H9 (cell line): ENCODE measurements at regions not wholly inside any gene's neighbourhood (a gene's known extent, or its start where the extent isn't known, plus 50 kb on each side); places are given as distances from the start of the nearest gene placed in this dataset.
A peak's percentile ranks its signal among the peaks of the same experiment; 100 is the strongest.

Experiments used
- DNase-seq: peaks from one replicate; pipeline ENCODE4 v3.0.0-alpha.2; 2017
- H2AFZ ChIP-seq: one replicate; pipeline ENCODE4 v1.6.1; 2013; ENCODE audit warnings: mild to moderate bottlenecking, low read length, control low read depth, moderate library complexity
- H2AK5ac ChIP-seq: 2 replicates; pipeline ENCODE4 v1.6.1; 2013; ENCODE audit warnings: low read length, control low read depth, mixed read lengths; ENCODE audit not compliant: insufficient read length
- H2BK120ac ChIP-seq: one replicate; pipeline ENCODE4 v1.6.1; 2013; ENCODE audit warnings: low read depth, mild to moderate bottlenecking, low read length, control low read depth, inconsistent platforms; ENCODE audit not compliant: poor library complexity, severe bottlenecking
- H2BK12ac ChIP-seq: 2 replicates; pipeline ENCODE4 v1.6.1; 2013; ENCODE audit warnings: low read length, control low read depth, mixed read lengths, low read depth; ENCODE audit not compliant: insufficient read length
- H2BK15ac ChIP-seq: 2 replicates; pipeline ENCODE4 v1.6.1; 2013; ENCODE audit warnings: low read depth, low read length, control low read depth
- H2BK20ac ChIP-seq: one replicate; pipeline ENCODE4 v1.6.1; 2013; ENCODE audit warnings: low read depth, mild to moderate bottlenecking, low read length, control low read depth, inconsistent platforms; ENCODE audit not compliant: poor library complexity, severe bottlenecking
- H2BK5ac ChIP-seq: 2 replicates; pipeline ENCODE4 v1.6.1; 2013; ENCODE audit warnings: low read length, control low read depth, mixed read lengths; ENCODE audit not compliant: insufficient read length
- H3K14ac ChIP-seq: 2 replicates; pipeline ENCODE4 v1.6.1; 2013; ENCODE audit warnings: low read length, control low read depth; ENCODE audit not compliant: insufficient read depth
- H3K18ac ChIP-seq: 2 replicates; pipeline ENCODE4 v1.6.1; 2013; ENCODE audit warnings: low read depth, mild to moderate bottlenecking, mixed read lengths, low read length, control low read depth; ENCODE audit not compliant: insufficient read length
- H3K23ac ChIP-seq: 2 replicates; pipeline ENCODE4 v1.6.1; 2013; ENCODE audit warnings: low read length, control low read depth, mixed read lengths, low read depth; ENCODE audit not compliant: insufficient read length
- H3K23me2 ChIP-seq: 2 replicates; pipeline ENCODE4 v1.6.1; 2013; ENCODE audit warnings: low read depth, mild to moderate bottlenecking, mixed read lengths, low read length, control low read depth; ENCODE audit not compliant: insufficient read length, poor library complexity, severe bottlenecking
- H3K27ac ChIP-seq: 2 replicates; pipeline ENCODE4 v1.5.1; 2013; ENCODE audit warnings: low read length, control low read depth, mixed read lengths, low read depth; ENCODE audit not compliant: insufficient read length
- H3K27me3 ChIP-seq: 2 replicates; pipeline ENCODE4 v1.6.1; 2013; ENCODE audit warnings: low read length, control low read depth, inconsistent platforms; ENCODE audit not compliant: insufficient read depth
- H3K4ac ChIP-seq: 2 replicates; pipeline ENCODE4 v1.6.1; 2013; ENCODE audit warnings: low read depth, mild to moderate bottlenecking, control low read depth, inconsistent platforms, low read length, moderate library complexity
- H3K4me1 ChIP-seq: 2 replicates; pipeline ENCODE4 v1.6.1; 2013; ENCODE audit warnings: low read length, control low read depth, inconsistent platforms; ENCODE audit not compliant: insufficient read depth
- H3K4me2 ChIP-seq: 2 replicates; pipeline ENCODE4 v1.6.1; 2013; ENCODE audit warnings: low read length, control low read depth, mixed read lengths; ENCODE audit not compliant: insufficient read length, insufficient read depth
- H3K56ac ChIP-seq: 2 replicates; pipeline ENCODE4 v1.6.1; 2013; ENCODE audit warnings: low read depth, mild to moderate bottlenecking, mixed read lengths, low read length, control low read depth; ENCODE audit not compliant: insufficient read length
- H3K79me1 ChIP-seq: 2 replicates; pipeline ENCODE4 v1.6.1; 2013; ENCODE audit warnings: low read depth, mild to moderate bottlenecking, moderate library complexity, low read length, control low read depth, inconsistent platforms; ENCODE audit not compliant: insufficient read depth, poor library complexity, severe bottlenecking
- H3K79me2 ChIP-seq: 2 replicates; pipeline ENCODE4 v1.6.1; 2013; ENCODE audit warnings: low read length, control low read depth, inconsistent platforms; ENCODE audit not compliant: insufficient read depth
- H3K9ac ChIP-seq: 2 replicates; pipeline ENCODE4 v1.6.1; 2013; ENCODE audit warnings: low read length, control low read depth, mixed read lengths; ENCODE audit not compliant: insufficient read length; ENCODE audit errors: extremely low read depth
- H3K9me3 ChIP-seq: one replicate; pipeline ENCODE4 v1.6.1; 2013; ENCODE audit warnings: low read depth, low read length, inconsistent platforms; ENCODE audit not compliant: control insufficient read depth
- H3T11ph ChIP-seq: one replicate; pipeline ENCODE4 v1.6.1; 2013; ENCODE audit warnings: mild to moderate bottlenecking, low read length, control low read depth, inconsistent platforms
- H4K20me1 ChIP-seq: one replicate; pipeline ENCODE4 v1.6.1; 2013; ENCODE audit not compliant: control insufficient read depth, insufficient read length, insufficient read depth
- H4K5ac ChIP-seq: 2 replicates; pipeline ENCODE4 v1.6.1; 2013; ENCODE audit warnings: low read depth, mild to moderate bottlenecking, mixed read lengths, low read length, control low read depth; ENCODE audit not compliant: insufficient read length
- H4K8ac ChIP-seq: replicated peaks from 2 replicates; pipeline ENCODE4 v1.6.1; 2013; ENCODE audit warnings: low read length, control low read depth, mixed read lengths, low read depth; ENCODE audit not compliant: insufficient read length
- H4K91ac ChIP-seq: 2 replicates; pipeline ENCODE4 v1.6.1; 2013; ENCODE audit warnings: low read depth, mild to moderate bottlenecking, moderate library complexity, mixed read lengths, low read length, control low read depth; ENCODE audit not compliant: insufficient read length
- H3K27ac Mint-ChIP-seq, 3 experiments: 2 replicates in 2 of 3; 3 replicates in 1 of 3; pipeline ENCODE4 v1.8.0; 2020 to 2021; ENCODE audit warnings: mixed read lengths in 3 of 3, mild to moderate bottlenecking in 1 of 3, moderate library complexity in 1 of 3
- H3K27me3 Mint-ChIP-seq: 2 replicates; pipeline ENCODE4 v1.8.0; 2021; ENCODE audit warnings: low read depth, mild to moderate bottlenecking, moderate library complexity, mixed read lengths
- H3K36me3 Mint-ChIP-seq, 3 experiments: 2 replicates in 2 of 3; 3 replicates in 1 of 3; pipeline ENCODE4 v1.8.0; 2020 to 2021; ENCODE audit warnings: low read depth in 3 of 3, mixed read lengths in 3 of 3; ENCODE audit not compliant: insufficient read depth in 1 of 3
- H3K4me1 Mint-ChIP-seq, 2 experiments: 2 replicates each; pipeline ENCODE4 v1.8.0; 2020; ENCODE audit warnings: mixed read lengths in 2 of 2
- H3K4me3 Mint-ChIP-seq, 2 experiments: 2 replicates in 1 of 2; 3 replicates in 1 of 2; pipeline ENCODE4 v1.8.0; 2020 to 2021; ENCODE audit warnings: mild to moderate bottlenecking in 2 of 2, mixed read lengths in 2 of 2, moderate library complexity in 1 of 2
- H3K9me3 Mint-ChIP-seq, 2 experiments: 2 replicates in 1 of 2; 3 replicates in 1 of 2; pipeline ENCODE4 v1.8.0; 2020; ENCODE audit warnings: mild to moderate bottlenecking in 2 of 2, mixed read lengths in 2 of 2, moderate library complexity in 1 of 2
- CTCF ChIP-seq: fragments of 200-600 bp; sonication (generic); conservative IDR thresholded peaks from 3 replicates; pipeline ENCODE4 v1.8.0; 2021; ENCODE audit warnings: antibody characterized with exemption, mild to moderate bottlenecking
- WGBS: extraction: QIAGEN DNeasy Blood & Tissue Kit; methylation state at CpG from one replicate; pipeline ENCODE4 v1.1.7; 2013; ENCODE audit warnings: missing lambda C conversion rate, low lambda C conversion rate, mixed read lengths; ENCODE audit not compliant: insufficient read length; ENCODE audit errors: extremely low coverage; 5-methylcytosine and 5-hydroxymethylcytosine counted together

- no peaks in the 10 kb centered on the region for H4K20me1 ChIP-seq
- Mint-ChIP-seq H3K4me3 (0 out of 5 replicates have a peak overlapping the region, but pooled peaks of 1 of the 2 experiments have one; percentile 4), H3K9me3 (peaks cover 8 to 12% of the 10 kb centered on the region in 2 experiments), H3K27me3 (no peaks in the 10 kb centered on the region), H3K36me3 (peaks cover 3 to 16% (median 6%) of the 10 kb centered on the region in 3 experiments; a peak in 6 of 7 replicates), H3K27ac (peak overlapping the region in 2 of 3 experiments; percentile 61 to 88; a peak in 4 of 7 replicates), H3K4me1 (peaks cover 17 to 27% of the 10 kb centered on the region in 2 experiments)
- H4K91ac ChIP-seq = no peak overlapping the region
- H3K9me3 ChIP-seq = no peaks in the 10 kb centered on the region
- no peak overlapping the region for H3K14ac ChIP-seq
- H3K23me2 ChIP-seq = no peaks in the 10 kb centered on the region
- H3K27me3 ChIP-seq = no peaks in the 10 kb centered on the region
- H2BK12ac ChIP-seq = no peak overlapping the region
- no peak overlapping the region for H3T11ph ChIP-seq
- H3K4me2 ChIP-seq = no peak overlapping the region
- no peak overlapping the region for H2BK15ac ChIP-seq
- H3K18ac ChIP-seq = no peak overlapping the region
- H2BK5ac ChIP-seq = no peak overlapping the region
- no peak overlapping the region for H2AFZ ChIP-seq
- no peak overlapping the region for H3K23ac ChIP-seq
- no peak overlapping the region for H2BK120ac ChIP-seq
- no CpG with 5 or more reads among the region's 2 CpGs for WGBS
- TF ChIP-seq CTCF = no peak
- H2AK5ac ChIP-seq = no peak overlapping the region
- no peak overlapping the region for H3K56ac ChIP-seq
- H4K5ac ChIP-seq = no peak overlapping the region
- no peak overlapping the region for H3K27ac ChIP-seq
- no peak overlapping the region for H4K8ac ChIP-seq
- H3K79me1 ChIP-seq = no peaks in the 10 kb centered on the region
- H3K79me2 ChIP-seq = no peaks in the 10 kb centered on the region
- no peak overlapping the region for H3K4ac ChIP-seq
- H3K4me1 ChIP-seq = no peaks in the 10 kb centered on the region
- no peak overlapping the region for H2BK20ac ChIP-seq
- no peak overlapping the region for H3K9ac ChIP-seq
- no peak for DNase-seq
These were observed 1127.0 kb upstream of the CRIM1 start for GRCh38 chr2:35228584-35228983.
